ENCODE measurements at regions not wholly inside any gene's neighbourhood (a gene's known extent, or its start where the extent isn't known, plus 50 kb on each side); places are given as distances from the start of the nearest gene placed in this dataset.
A peak's percentile ranks its signal among the peaks of the same experiment; 100 is the strongest.

GRCh38 chr13:26998292-26998691 lies 173.3 kb downstream of the USP12 start:
- Histone ChIP-seq H3K4me3 (replicated peaks; ENCODE audit: insufficient read depth, low read length) (no peak overlapping the region), H3K27ac (replicated peaks) (no peak overlapping the region), H3K27me3 (ENCODE audit: insufficient read depth, poor library complexity, severe bottlenecking) (peaks cover 11% of the 10 kb centered on the region)
- TF ChIP-seq GABPA (IDR thresholded peaks at IDR 0.05; ENCODE audit: low read depth) = no peak
- TF ChIP-seq SPI1 (IDR thresholded peaks at IDR 0.05; ENCODE audit: borderline replicate concordance, low read depth) = peak; percentile 57; the same call in 1 of the 2 replicates
- no peak for DNase-seq (ENCODE audit: low read depth in 1 of 2, low spot score in 1 of 2)

GRCh38 chr13:26996965-26997752 lies 174.5 kb downstream of the USP12 start:
- DNase-seq (ENCODE audit: low read depth in 1 of 2, low spot score in 1 of 2) = no peak

GRCh38 chr13:26995159-26995558 lies 176.5 kb downstream of the USP12 start:
- no peak for DNase-seq (ENCODE audit: low read depth in 1 of 2, low spot score in 1 of 2)
- Histone ChIP-seq H3K27ac (replicated peaks) (no peak overlapping the region), H3K4me3 (replicated peaks; ENCODE audit: insufficient read depth, low read length) (no peak overlapping the region), H3K27me3 (ENCODE audit: insufficient read depth, poor library complexity, severe bottlenecking) (peaks cover 11% of the 10 kb centered on the region)
- TF ChIP-seq REST (IDR thresholded peaks at IDR 0.05; ENCODE audit: insufficient replicate concordance, low read depth) = no peak

More at GRCh38 chr13:26996965-26997752, 174.5 kb downstream of the USP12 start:
- Histone ChIP-seq H3K27me3 (ENCODE audit: insufficient read depth, poor library complexity, severe bottlenecking) (peaks cover 11% of the 10 kb centered on the region), H3K27ac (replicated peaks) (no peak overlapping the region), H3K4me3 (replicated peaks; ENCODE audit: insufficient read depth, low read length) (no peak overlapping the region)
- no peak for TF ChIP-seq CTCF (IDR thresholded peaks at IDR 0.05; ENCODE audit: insufficient read depth, low read length)
- TF ChIP-seq SPI1 (IDR thresholded peaks at IDR 0.05; ENCODE audit: borderline replicate concordance, low read depth) = no peak
- TF ChIP-seq POLR2AphosphoS5 (IDR thresholded peaks at IDR 0.05; ENCODE audit: low read depth) = no peak
- TF ChIP-seq REST (IDR thresholded peaks at IDR 0.05; ENCODE audit: insufficient replicate concordance, low read depth) = no peak
- TF ChIP-seq GABPA (IDR thresholded peaks at IDR 0.05; ENCODE audit: low read depth) = no peak

- H3K27ac ChIP-seq (replicated peaks) = no peak overlapping the region
- no peak overlapping the region for H3K4me3 ChIP-seq (replicated peaks; ENCODE audit: insufficient read depth, low read length)
- TF ChIP-seq CTCF (IDR thresholded peaks at IDR 0.05; ENCODE audit: insufficient read depth, low read length) = no peak
- no peak for DNase-seq (ENCODE audit: low read depth in 1 of 2, low spot score in 1 of 2)
- peaks cover 2% of the 10 kb centered on the region for H3K27me3 ChIP-seq (ENCODE audit: insufficient read depth, poor library complexity, severe bottlenecking)
These were observed 177.8 kb downstream of the USP12 start for GRCh38 chr13:26993780-26994179.
